GM19438 (cell line): ENCODE measurements at regions not wholly inside any gene's neighbourhood (a gene's known extent, or its start where the extent isn't known, plus 50 kb on each side); places are given as distances from the start of the nearest gene placed in this dataset.

Experiments used
- ATAC-seq: cut with Tn5 transposase; IDR thresholded peaks from one replicate; pipeline ENCODE4 v1.9.1; 2021; ENCODE audit warnings: low read depth; ENCODE audit not compliant: unreplicated experiment

- no peak for ATAC-seq
Observed at GRCh38 chr2:150735894-150736498, 248.5 kb upstream of the RND3 start.

- no peak for ATAC-seq
Observed at GRCh38 chr2:150733051-150733618, 245.7 kb upstream of the RND3 start.

- no peak for ATAC-seq
Observed at GRCh38 chr2:150732491-150732890, 245.0 kb upstream of the RND3 start.

DNA sequence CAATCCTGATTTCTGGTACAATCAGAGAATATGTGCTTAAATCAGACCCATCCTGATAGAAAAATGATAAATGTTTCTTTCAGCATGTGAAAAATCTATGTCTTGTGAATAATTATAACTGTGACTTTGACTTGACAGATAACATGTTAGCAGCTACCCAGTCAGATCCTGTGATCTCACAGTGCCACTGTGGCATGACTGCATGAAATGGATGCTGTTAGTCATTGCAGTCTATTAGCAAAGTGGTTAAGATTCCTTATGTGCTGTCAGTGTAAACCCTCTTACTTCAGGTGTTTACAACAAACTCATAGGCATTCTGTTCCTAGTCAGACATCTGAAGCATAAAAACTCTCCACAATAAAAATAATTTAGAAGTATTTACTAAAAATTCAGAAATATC lies 244.6 kb upstream of the RND3 start:
- no peak for ATAC-seq

- no peak for ATAC-seq
Observed at GRCh38 chr2:150729495-150729955, 242.1 kb upstream of the RND3 start.

- no peak for ATAC-seq
Observed at GRCh38 chr2:150718280-150718679, 230.8 kb upstream of the RND3 start.

DNA sequence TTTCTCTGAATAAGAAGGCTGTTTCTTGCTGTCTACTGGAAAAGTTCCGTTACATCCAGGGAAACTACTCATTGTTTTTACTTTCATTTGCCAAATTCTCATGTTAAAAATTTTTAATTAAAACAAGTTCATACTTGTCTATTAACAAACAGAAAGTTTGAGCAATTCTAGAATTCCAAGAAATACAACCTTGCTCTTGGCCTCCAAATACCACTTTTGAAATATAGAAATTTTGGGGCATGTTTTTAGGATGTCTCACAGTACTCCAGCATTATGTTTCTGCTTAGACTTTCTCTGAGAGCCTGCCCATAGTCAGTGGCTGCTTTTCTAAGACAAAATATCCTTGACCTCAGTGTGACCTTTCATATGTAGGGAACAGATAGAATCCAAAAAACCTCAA lies 228.7 kb upstream of the RND3 start:
- ATAC-seq, result no peak

GRCh38 chr2:150715501-150715900 lies 228.0 kb upstream of the RND3 start:
- ATAC-seq, result no peak

DNA sequence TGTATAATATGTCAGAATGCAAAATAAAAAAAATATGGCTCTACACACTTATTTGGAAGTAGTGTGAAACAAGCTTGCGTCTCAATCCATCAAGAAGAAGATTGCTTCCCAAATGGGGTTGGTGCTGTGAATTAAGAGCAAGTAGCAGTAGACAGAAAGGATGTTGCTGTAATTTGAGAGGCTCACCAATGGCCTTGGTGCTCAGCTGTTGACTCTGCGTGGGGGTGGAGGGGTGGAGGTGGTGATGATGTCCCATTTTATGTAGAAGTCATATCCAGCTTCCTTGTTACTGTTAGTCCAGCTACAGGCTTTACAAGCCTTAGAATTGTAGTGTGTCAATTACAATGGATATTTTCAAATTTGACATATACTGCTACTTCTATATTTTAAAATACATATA lies 223.4 kb upstream of the RND3 start:
- no peak for ATAC-seq

DNA sequence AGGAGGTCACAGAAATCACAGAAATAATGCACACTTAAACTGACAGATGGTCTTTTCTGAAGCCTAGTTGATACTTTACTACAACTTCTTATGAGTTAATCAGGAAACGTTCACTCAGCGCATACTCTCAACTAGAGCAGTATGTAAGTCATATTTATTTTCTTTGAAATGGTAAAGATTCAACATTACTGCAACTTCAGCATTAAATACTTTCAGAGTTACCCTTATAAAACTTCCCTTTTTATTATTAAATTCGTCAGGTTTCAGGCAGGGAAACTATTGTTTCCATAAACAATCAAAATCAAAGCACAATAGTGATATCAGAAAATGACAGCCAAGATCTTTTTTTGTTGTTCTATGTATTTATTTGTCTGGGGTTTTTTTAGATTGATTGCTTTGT lies 222.6 kb upstream of the RND3 start:
- no peak for ATAC-seq

GRCh38 chr2:150706561-150706960 lies 219.1 kb upstream of the RND3 start:
- no peak for ATAC-seq

GRCh38 chr2:150705767-150706166 lies 218.3 kb upstream of the RND3 start:
- no peak for ATAC-seq

GRCh38 chr2:150705357-150705756 lies 217.9 kb upstream of the RND3 start:
- ATAC-seq, result no peak

- no peak for ATAC-seq
Observed at GRCh38 chr2:150702791-150703190, 215.3 kb upstream of the RND3 start.

DNA sequence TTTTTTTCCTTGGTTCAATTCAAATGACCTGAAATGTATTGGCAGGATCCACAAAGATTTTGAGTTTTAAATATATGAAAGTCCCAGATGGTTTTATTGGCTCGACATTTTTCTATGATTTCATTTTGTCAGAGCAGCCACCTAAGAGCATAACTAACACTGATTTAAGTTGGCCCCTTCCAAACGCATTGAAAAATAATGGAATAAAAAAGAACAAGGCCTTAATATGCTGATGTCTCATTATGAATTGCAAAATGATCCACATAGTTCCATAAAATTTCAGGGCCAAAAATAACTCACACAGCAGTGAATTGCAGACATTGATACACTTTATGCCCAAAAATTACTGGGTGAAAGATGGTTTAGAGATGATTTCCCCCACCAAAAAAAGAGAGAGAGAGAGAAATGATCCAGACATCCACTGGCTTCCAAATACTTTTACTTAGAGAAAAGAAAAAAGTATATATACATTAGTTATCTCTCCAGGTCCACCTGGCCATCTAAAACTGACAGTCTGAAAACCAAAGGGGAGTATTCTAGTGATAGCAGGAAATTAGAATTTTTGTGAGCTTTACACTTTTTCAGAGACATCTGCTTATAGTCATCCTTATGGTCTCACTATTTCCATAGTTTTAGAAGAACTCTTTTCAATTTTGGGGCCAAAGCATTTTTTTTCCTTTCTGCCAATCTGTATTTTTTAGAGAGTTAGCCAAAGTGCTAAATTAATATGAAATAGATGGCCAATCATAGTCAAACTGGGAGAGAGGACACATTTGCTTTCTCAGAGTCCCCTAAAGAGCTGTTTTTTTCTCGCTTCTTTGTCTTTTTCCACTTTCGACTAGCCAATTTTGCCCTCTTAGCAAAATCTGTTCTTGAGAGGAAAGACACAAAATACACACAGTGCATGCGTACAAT lies 213.5 kb upstream of the RND3 start:
- no peak for ATAC-seq

GRCh38 chr2:150699218-150699617 lies 211.8 kb upstream of the RND3 start:
- no peak for ATAC-seq

- ATAC-seq, result no peak
Observed at GRCh38 chr2:150698016-150698661, 210.7 kb upstream of the RND3 start.

GRCh38 chr2:150697596-150697995 lies 210.1 kb upstream of the RND3 start:
- ATAC-seq, result no peak

- ATAC-seq, result no peak
Observed at GRCh38 chr2:150695451-150696135, 208.1 kb upstream of the RND3 start.

DNA sequence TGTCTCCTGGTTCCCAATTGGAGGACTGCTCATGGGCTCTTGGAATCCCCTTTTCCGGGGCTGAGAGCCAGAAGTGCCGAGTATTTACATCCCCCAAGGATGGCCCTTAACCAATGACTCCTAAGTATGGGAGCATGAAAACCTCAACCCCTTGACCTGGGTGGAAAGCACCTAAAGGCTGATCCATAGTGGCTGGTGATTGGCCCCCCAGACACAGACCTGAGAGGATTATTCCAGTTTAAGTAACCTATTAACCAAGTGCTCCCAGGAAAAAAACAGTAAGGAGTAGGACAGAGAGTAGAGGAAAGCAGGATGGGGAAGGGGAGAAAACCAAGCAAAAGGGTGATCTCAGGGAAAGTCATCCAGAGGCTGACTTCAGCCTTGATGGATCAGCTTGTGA lies 206.1 kb upstream of the RND3 start:
- no peak for ATAC-seq

GRCh38 chr2:150690870-150691269 lies 203.4 kb upstream of the RND3 start:
- no peak for ATAC-seq
